ENCODE measurements at regions not wholly inside any gene's neighbourhood (a gene's known extent, or its start where the extent isn't known, plus 50 kb on each side); places are given as distances from the start of the nearest gene placed in this dataset.

DNA sequence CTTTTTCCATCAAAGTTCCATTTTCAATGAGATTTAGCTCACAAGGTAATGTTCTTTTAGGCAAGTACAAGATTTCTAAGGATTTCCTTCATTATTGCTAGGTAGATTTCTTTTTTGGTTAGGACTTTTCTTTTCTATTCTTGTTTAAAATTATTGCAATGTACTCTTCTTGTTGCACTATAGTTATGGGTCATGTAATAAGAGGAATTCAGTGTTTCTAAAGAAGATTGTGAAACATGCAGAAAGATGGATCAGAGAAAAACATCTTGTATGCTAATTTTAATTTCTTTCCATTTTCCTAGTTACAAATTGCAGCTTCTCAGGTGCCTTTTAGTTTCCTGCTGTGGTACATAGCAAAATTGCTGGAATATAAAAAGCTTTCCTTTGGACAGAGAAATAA, 56.1 kb downstream of the BTG1 start:
- Histone ChIP-seq H2AFZ (ENCODE audit: low read length) (no peak overlapping the region), H3K9me3 (ENCODE audit: low read length) (no peaks in the 10 kb centered on the region), H4K20me1 (ENCODE audit: insufficient read depth, low read length) (no peaks in the 10 kb centered on the region), H3K4me2 (ENCODE audit: low read length) (no peak overlapping the region), H3K4me1 (ENCODE audit: insufficient read depth, low read length, severe bottlenecking) (peaks cover 7% of the 10 kb centered on the region), H3F3A (ENCODE audit: insufficient read depth, low read length) (no peaks in the 10 kb centered on the region), H3K79me2 (ENCODE audit: insufficient read depth, low read length) (no peaks in the 10 kb centered on the region), H3K9ac (ENCODE audit: low read length) (no peak overlapping the region), H3K27ac (ENCODE audit: low read depth, low read length, poor library complexity, severe bottlenecking) (no peak overlapping the region), H3K9me2 (ENCODE audit: low read depth, low read length) (no peaks in the 10 kb centered on the region), H3K4me3 (ENCODE audit: low read depth, low read length, poor library complexity, severe bottlenecking) (no peak overlapping the region), H3K27me3 (ENCODE audit: insufficient read depth, low read length) (no peaks in the 10 kb centered on the region), H3K36me3 (ENCODE audit: insufficient read depth, low read length) (no peaks in the 10 kb centered on the region)
- TF ChIP-seq EZH2 (IDR thresholded peaks at IDR 0.05; ENCODE audit: borderline replicate concordance, low read length) (no peak), CTCF (IDR thresholded peaks at IDR 0.05; ENCODE audit: low read length) (no peak)

GRCh38 chr12:92088805-92089204, 56.8 kb downstream of the BTG1 start:
- H3K36me3 ChIP-seq (ENCODE audit: insufficient read depth, low read length) = no peaks in the 10 kb centered on the region
- H3K27ac ChIP-seq (ENCODE audit: low read depth, low read length, poor library complexity, severe bottlenecking) = no peak overlapping the region
- no peak overlapping the region for H2AFZ ChIP-seq (ENCODE audit: low read length)
- H3K9me3 ChIP-seq (ENCODE audit: low read length) = no peaks in the 10 kb centered on the region
- H4K20me1 ChIP-seq (ENCODE audit: insufficient read depth, low read length) = no peaks in the 10 kb centered on the region
- no peak for TF ChIP-seq EZH2 (IDR thresholded peaks at IDR 0.05; ENCODE audit: borderline replicate concordance, low read length)
- no peak for TF ChIP-seq CTCF (IDR thresholded peaks at IDR 0.05; ENCODE audit: low read length)
- no peak overlapping the region for H3K9ac ChIP-seq (ENCODE audit: low read length)
- H3F3A ChIP-seq (ENCODE audit: insufficient read depth, low read length) = no peaks in the 10 kb centered on the region
- H3K79me2 ChIP-seq (ENCODE audit: insufficient read depth, low read length) = no peaks in the 10 kb centered on the region
- no peaks in the 10 kb centered on the region for H3K9me2 ChIP-seq (ENCODE audit: low read depth, low read length)
- no peak overlapping the region for H3K4me3 ChIP-seq (ENCODE audit: low read depth, low read length, poor library complexity, severe bottlenecking)
- no peak overlapping the region for H3K4me2 ChIP-seq (ENCODE audit: low read length)
- no peaks in the 10 kb centered on the region for H3K4me1 ChIP-seq (ENCODE audit: insufficient read depth, low read length, severe bottlenecking)
- no peaks in the 10 kb centered on the region for H3K27me3 ChIP-seq (ENCODE audit: insufficient read depth, low read length)

DNA sequence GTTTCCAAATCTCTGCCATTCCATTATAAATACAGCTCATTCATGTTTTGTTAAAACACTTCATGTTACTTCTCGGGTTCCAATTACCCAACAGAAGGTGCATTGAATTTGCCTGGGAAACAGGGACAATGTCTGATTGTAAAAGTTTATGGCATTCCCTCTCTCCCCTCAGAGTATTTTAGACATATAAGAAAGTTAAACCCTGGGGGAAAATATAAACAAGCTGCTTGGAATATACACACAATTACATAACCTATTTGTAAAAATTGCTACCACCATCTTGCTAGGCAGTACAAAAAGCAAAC, 60.0 kb downstream of the BTG1 start:
- Histone ChIP-seq H2AFZ (ENCODE audit: low read length) (no peak overlapping the region), H3K4me1 (ENCODE audit: insufficient read depth, low read length, severe bottlenecking) (peaks cover 4% of the 10 kb centered on the region), H3K36me3 (ENCODE audit: insufficient read depth, low read length) (no peaks in the 10 kb centered on the region), H3F3A (ENCODE audit: insufficient read depth, low read length) (no peaks in the 10 kb centered on the region), H3K79me2 (ENCODE audit: insufficient read depth, low read length) (no peaks in the 10 kb centered on the region), H3K4me3 (ENCODE audit: low read depth, low read length, poor library complexity, severe bottlenecking) (no peak overlapping the region), H4K20me1 (ENCODE audit: insufficient read depth, low read length) (no peaks in the 10 kb centered on the region), H3K27me3 (ENCODE audit: insufficient read depth, low read length) (no peaks in the 10 kb centered on the region), H3K9me2 (ENCODE audit: low read depth, low read length) (no peaks in the 10 kb centered on the region), H3K4me2 (ENCODE audit: low read length) (no peak overlapping the region), H3K27ac (ENCODE audit: low read depth, low read length, poor library complexity, severe bottlenecking) (no peak overlapping the region), H3K9ac (ENCODE audit: low read length) (no peak overlapping the region), H3K9me3 (ENCODE audit: low read length) (no peaks in the 10 kb centered on the region)
- no peak for TF ChIP-seq CTCF (IDR thresholded peaks at IDR 0.05; ENCODE audit: low read length)
- TF ChIP-seq EZH2 (IDR thresholded peaks at IDR 0.05; ENCODE audit: borderline replicate concordance, low read length) = no peak
